ENCODE measurements at regions not wholly inside any gene's neighbourhood (a gene's known extent, or its start where the extent isn't known, plus 50 kb on each side); places are given as distances from the start of the nearest gene placed in this dataset.

DNA sequence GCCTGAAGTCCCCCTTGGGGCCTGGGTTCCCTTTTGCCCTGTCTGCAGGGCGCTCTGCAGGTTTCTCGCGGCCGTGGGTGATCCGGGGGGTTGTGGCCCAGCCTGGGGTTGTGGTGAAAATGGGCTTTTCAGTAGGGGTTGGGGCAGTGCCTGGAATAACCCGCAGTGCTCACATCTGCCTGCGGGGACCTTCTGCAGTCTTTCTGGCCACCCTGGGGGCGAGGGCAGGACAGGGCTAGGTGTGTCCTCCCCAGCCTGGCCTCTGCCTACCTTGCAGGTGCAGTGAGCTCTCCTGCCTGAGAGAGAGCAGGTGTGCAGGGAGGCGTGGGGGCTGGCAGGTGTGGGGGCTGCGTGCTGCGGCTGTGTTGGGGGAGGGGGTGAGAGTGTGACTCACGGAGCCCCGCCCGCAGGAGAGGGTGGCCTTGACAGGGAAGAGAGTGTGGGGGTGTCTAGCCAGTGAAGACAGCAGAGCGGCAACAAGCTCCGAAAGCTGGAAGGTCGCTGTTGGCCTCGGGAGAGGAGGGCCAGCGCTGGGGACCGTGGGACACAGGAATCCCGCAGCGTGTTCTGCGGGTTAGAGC, 131.4 kb downstream of the MRPL36 start:
- no peak for DNase-seq (ENCODE audit: low read depth in 2 of 2)

DNA sequence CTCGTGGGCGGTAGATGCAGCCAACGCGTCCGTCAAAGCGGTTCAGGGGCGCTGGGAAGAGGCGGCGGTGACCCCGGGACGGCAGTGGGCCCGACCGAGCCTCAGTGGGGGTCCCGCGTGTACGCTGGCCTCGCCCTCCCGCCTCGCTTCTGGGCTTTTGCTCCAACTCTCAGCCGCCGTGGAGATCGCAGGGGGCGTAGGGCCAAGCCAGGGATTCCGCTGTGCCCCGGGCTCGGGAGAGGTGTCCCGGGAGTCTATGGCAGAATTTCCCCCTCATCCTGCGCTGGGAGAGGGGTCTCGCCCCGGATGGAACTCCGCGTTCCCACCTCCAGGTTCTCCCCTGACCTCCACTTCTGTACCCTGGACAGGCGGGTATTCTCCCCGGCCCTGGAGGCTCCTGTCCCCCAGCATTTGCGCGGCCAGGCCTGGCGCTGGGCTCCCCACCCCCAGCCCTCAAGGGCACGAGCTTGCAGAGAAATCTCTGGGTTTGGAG, 131.9 kb downstream of the MRPL36 start:
- DNase-seq (ENCODE audit: low read depth in 2 of 2) = no peak

DNA sequence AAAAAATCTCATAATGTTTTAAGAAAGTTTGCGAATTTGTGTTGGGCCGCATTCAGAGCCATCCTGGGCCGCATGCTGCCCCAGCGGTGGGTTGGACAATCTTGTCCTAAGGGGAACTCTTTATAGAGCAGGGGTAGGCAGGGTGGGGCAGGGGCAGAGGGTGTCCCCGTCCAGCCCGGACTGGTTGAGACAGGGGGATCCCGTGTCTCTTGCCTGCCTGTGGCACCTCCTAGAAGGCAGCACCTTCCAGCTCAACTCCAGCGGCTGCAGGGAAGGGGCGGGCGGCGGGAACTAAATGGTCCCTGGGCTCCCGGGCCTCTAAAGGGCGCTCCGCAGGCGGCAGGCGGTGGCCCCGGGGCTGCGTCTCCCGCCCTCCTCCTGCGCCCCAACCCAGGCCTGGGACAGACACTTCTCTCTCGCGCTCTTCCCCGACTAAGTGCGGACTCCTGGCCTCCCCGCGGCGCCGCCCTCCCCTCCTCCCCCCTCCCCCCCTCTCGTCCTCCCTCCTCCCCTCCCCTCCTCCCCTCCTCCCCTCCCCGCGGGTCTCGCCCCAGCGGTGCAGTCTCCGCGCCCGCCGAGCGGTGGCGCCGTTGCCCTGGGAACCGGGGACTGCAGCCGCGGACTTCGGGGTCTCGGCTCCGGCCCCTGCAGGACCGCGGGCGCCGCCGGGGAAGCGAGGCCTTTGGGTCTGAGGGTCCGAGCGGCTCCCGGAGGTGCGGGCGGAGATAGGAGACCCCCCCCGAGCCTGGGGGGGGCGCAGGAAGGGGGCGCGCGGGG, 132.6 kb downstream of the MRPL36 start:
- peak; percentile 36 to 39 for DNase-seq (ENCODE audit: low read depth in 2 of 2)

DNA sequence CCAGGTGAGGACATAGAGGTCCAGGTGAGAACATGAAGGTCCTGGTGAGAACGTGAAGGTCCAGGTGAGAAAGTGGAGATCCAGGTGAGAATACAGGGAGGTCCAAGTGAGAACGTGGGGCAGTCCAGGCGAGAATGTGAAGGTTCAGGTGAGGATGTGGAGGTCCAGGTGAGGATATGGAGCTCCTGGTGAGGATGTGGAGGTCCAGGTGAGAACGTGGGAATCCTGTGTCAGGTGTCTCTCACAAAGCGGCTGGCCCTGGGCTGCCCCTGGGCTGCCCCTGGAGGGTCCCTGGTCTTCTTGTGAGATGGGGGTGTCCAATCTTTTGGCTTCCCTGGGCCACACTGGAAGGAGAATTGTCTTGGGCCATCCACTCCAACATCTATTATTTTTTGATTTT, 133.4 kb downstream of the MRPL36 start:
- no peak for DNase-seq (ENCODE audit: low read depth in 2 of 2)

DNA sequence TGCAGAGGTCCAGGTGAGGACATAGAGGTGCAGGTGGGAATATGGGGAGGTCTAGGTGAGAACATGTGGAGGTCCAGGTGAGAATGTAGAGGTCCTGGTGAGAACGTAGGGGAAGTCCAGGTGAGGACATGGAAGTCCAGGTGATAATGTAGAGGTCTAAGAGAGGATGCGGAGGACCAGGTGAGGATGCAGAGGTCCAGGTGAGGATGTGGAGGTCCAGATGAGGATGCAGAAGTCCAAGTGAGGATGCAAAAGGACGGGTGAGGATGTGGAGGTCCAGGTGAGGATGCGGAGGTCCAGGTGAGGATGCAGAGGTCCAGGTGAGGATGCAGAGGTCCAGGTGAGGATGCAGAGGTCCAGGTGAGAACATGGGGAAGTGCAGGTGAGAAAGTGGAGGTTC, 133.8 kb downstream of the MRPL36 start:
- DNase-seq (ENCODE audit: low read depth in 2 of 2) = no peak

DNA sequence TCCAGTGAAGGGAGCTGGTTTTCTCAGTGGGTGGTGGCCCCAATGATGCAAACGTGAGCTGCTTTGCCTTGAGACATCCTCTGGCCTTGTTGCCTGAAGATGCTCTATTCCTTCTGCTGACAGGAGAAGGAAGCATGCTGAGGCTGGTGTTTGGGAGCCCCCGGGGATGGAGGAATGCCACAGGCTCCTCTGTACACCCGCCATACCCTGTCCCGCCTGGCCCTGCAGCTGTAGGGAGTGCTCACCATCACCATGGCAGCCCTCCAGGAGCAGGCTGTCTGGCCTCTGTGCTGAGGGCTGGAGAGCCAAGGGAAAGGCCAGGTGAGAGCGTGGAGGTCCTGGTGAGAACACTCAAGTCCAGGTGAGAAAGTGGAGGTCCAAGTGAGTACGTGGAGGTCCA, 134.4 kb downstream of the MRPL36 start:
- no peak for DNase-seq (ENCODE audit: low read depth in 2 of 2)

DNA sequence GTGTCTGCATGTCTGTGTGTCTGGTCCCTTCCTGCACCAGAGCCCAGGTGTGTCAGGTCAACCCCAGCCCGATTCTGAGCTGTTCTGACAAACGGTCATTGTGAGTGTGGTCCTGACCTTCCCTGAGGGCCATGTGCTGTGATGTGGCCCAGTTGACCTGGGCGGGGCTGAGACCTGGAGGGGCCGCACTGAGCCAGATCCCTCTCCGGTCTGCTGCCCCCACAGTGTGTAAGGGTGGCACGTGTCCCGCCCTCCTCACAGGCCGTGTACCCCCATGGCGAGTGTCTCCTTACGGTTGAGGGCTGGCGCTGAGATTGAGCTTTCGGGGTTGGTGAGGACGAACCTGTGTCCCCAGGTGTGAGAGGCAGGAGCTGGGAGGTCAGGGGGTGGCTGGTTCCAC, 136.5 kb downstream of the MRPL36 start:
- no peak for DNase-seq (ENCODE audit: low read depth in 2 of 2)

DNA sequence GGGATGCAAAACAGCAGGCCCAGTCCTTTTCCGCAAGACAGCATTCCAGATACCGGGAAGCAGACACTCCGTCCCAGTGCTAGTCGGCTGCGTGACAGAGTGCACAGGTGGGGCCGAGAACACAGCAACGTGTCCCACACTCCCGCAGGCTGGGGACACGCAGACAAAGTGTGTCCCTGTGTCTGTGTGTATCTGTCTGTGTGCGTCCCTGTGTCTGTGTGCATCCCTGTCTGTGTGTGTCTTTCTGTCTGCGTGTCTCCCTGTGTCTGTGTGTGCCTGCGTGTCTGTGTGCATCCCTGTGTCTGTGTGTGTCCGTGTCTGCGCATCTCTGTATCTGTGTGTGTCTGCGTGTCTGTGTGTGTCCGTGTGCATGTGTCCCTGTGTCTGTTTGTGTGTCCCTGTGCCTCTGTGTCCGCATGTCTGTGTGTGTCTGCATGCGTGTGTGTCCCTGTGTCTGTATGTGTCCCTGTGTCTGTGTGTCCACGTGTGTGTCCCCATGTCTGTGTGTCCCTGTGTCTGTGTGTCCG, 137.0 kb downstream of the MRPL36 start:
- DNase-seq (ENCODE audit: low read depth in 2 of 2) = no peak

DNA sequence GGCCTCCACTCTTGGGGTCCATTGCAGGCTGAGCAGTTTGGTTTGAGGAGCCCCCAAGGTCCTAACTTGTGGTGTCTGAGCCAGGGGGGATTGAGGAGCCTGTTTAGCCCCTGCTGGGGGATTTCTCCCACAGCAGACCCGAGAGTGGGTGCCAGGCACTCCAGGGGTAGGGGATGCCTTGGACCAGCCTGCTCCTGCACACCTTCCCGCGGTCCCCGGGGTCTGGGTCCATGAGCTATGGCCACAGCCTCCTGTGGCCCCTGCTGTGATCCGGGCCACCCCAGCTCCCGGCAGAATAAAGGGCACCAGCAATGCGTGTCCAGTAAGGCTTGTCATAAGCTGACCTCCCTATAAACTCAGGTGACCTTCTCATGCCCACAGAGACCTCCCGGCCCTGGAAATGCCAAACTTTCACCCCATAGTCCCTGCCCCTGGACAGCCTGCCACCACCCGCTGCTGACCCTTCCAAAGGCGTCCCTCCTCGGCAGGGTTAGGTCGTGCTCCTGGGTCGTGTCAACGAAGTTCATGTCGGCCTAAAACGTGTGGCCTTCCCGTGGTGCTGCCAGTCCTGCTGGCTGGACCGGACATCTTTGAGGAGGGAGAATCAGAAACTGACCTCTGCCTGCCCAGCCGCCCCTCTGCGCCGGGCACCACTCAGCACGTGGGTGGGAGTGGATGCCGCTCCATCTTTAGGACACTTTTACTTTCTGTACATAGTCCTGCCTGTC, 137.6 kb downstream of the MRPL36 start:
- DNase-seq (ENCODE audit: low read depth in 2 of 2) = no peak

DNA sequence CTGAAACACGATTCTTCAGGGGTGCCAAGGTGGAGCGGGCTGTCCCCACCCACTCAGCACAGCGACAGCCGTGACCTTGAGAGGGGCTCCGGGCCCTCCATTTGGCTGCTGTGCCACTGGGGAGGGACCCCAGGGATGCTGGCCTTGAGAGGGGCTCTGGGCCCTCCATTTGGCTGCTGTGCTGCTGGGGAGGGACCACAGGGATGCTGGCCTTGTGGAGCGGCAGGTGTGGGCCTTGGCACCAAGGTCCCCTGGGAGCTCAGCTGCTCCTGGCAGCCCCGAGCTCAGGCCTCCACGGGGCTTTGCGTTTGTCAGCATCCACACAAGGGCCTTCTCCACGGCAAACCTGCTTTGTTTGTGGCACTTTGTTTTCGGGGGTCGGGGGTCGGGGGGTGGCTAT, 137.6 kb upstream of the LPCAT1 start:
- no peak for DNase-seq (ENCODE audit: low read depth in 2 of 2)

DNA sequence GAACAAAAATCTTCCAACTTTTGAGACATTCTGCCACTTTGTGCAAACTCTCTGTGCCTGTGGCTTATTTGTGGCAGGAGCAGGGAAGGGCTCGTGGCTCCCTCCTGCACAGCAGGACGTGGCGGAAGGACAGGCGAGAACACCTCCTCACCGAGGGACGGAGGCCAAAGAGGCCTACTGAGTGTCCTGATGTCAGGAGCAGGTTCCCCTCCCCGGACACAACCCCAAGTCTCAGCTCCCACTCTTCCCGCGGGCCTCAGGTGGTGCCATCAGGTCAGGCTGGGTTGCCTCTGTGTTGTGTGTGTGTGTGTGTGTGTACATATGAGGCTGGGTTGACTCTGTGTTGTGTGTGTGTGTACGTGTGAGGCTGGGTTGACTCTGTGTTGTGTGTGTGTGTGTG, 136.8 kb upstream of the LPCAT1 start:
- DNase-seq (ENCODE audit: low read depth in 2 of 2) = no peak

DNA sequence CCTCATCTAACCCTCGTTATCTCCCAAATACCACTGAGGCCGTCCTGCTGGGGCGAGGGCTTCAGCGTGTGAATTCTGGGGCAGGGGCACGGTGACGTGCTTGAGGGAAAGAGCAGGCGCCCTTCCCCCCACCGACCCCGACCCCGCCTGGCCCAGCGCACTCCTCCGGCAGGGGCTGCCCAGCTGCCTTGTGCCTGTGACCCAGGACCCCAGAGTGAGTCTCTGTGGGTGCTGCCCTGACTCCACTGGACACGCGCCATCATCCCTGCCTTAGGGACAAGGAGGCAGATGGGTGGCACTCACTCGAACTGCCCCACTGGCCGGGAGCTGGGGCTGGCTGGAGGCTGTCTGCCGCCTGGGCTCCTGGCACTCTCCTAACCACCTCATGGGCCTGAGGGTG, 136.2 kb upstream of the LPCAT1 start:
- no peak for DNase-seq (ENCODE audit: low read depth in 2 of 2)

DNA sequence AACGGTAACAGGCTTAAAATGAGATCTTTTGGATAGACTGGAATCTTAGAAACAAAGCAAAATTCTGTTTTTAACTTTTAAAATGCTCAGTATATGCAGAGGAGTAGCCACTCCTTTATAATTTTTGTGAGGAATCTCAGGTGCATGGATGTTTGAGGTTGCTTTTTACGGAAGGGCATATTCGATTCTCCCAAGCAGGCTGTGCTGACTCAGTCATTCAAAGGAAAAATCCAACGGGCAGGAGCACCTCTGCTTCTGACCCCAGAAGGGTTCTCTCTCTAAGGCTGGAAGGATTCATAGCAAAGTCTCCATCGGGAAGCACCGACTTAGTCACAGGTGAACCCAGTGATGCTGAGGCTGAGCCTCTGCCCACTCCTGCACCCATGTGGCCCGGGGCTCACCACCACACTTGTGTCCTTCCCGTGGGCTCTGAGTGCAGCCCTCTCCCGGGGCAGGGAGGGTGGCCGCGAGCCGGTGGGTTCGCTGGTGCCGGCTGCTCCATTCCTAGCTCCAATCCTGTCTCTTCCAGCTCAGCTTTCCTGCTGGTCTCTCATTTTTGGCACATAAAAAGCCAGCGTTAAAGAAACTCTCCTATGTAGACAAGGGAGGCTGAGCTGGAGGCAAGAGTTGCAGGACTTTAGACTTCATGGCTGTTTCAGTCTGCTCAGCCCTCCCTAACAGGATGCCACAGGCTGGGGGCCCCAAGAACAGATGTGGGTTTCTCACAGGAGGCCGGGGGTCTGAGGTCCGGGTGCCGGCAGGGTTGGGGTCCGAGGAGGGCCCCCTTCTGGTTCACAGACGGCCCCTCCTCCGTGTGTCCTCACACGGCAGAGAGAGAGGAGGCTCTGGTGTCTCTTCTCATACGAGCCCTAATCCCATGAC, 135.6 kb upstream of the LPCAT1 start:
- DNase-seq (ENCODE audit: low read depth in 2 of 2) = no peak

DNA sequence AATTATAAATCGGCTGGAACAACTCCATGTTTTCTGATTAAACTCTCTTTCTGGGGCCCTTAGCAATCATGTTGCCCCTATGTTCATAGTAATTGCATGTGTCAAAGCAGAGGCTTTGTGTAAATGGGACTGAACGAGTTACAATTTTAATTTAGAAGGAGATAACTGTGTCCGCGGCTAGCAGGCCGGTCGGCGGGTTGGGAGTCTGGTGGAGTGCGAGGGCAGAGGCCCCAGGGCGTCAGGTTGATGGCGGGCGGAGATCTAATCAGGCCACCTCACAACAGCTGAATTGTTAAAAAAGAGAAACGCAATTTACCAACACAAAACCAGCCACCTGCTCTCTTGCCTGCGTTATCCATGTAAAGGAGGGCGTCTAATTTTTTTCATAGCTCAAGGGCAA, 134.9 kb upstream of the LPCAT1 start:
- DNase-seq (ENCODE audit: low read depth in 2 of 2) = no peak

DNA sequence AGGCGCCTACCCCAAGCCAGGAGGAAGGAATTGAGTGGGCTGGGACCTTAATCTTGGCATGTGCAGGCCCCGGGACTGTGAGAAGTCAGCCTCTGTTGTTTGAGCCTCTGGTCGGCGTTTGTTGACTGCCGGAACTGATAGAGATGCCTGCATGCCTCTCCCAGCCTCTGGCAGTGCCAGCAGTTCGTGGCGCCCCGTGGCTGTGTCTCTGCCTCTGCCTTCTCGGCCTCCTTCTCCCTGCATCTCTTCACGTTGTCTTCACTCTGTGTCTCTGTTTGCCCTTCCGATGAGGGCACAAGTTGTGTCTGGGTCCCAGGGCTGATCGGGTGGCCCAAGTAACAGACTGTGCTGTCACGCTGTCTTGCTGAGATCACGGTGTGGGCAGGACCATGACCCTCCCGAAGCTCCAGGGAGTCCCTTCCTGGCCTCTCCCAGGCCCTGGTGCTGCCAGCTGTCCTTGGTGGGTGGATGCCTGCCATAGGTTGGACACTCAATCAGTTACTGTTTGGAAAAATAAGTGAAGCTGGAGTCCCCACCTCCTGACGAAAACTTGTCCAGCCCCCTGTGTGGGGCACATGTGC, 133.5 kb upstream of the LPCAT1 start:
- no peak for DNase-seq (ENCODE audit: low read depth in 2 of 2)

DNA sequence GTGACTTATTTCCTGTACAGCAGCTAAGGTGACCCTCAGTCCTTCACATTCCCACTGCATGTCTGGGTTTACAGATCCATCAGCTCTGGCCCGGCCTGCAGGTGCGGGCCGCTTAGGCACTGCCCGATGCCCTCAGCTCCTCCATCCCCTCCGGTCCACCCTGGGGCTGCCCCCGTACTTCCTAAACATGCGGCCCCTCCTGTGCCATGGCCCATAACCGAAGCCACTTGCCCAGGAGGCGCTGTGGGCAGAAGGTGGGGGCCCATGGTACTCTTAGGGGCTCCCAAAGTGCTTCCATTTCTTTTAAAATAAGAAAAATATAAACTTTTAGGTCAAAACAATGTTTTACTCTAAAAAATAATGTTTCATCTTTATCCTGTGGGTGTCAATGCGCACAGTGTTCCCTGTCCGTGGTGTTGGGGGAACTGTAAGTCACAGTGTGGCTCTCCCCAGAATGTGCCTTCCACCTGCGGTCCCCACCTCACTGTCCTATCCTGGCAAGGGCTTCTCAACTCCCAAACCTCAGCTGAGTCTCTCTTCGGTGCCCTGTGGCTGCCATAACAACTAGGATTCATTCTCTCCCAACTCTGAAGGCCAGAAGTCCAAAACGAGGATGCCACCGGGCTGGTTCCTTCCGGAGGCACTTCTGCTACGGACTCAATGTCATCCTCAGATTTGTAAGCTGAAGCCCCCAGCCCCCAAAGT, 132.7 kb upstream of the LPCAT1 start:
- DNase-seq (ENCODE audit: low read depth in 2 of 2) = no peak

DNA sequence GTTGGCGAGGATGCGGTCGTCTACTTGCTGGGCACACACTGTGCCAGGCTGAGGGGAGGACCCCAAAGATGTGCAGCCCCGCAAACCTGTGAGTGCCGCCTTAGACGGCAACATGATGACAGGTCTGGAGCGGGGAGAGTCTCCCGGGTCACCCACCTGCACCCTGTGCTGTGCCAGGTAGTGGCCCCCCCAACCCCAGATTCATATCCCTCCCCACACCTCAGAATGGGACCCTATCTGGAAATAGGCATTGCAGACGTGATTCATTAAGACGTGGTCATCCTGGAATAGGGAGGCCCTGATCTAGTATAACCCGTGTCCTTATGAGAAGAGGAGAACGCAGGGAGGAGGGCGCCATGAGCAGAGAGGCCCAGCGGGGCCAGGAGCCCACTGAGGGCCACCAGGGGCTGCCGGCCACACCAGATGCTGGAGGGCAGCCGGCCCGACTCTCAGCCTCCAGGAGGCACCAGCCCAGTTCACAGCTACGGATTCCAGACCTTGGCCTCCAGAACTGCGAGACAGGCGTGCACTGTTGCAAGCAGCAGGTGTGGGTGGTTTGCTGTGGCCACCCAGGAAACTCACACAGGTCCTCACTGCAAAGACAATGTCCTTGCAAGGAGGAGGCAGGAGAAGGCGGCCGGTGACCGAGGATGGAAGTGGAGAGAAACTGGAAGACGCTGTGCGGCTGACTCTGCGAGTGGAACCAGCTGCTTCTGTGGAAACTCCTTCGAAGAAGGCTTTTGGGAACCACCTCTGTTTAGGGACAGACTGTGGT, 131.9 kb upstream of the LPCAT1 start:
- DNase-seq (ENCODE audit: low read depth in 2 of 2) = no peak

DNA sequence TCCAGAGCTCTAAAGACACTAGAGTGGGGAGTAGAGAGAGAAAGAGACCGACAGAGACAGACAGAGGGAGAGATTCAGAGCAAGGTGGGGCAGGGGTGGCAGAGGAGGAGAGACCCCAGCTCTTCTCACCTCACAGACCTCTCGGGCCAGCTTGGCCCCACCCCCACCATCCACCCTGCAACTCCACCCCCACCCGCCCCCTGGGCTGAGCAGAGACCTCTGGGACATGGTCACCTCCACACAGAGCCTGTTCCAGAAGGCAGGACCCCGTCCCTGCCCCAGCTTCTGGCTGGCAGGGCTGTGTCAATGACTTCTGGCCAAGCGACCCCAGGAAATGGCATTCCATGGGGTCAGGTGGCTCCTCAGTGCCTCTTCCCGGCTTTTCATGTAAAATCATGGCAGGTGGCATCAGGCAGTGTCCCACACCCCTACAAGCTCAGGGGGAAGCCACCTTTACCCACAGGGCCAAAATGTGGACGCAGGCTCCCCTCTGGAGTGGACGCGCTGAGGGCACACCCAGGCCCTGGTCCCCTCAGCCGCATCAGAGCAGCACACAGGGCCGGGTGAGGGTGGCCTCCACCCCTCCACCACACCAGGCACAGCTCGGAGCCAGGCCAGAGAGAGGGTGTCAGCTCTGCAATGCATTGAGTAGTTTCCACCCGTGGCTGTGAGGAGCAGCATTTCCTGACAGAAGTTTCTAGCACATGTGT, 131.2 kb upstream of the LPCAT1 start:
- DNase-seq (ENCODE audit: low read depth in 2 of 2) = no peak

All from activated CD4-positive, alpha-beta T cell treated with anti-CD3 and anti-CD28 coated beads for 24 hours (primary cell).